KOPT-K1 (cell line): ENCODE measurements at regions not wholly inside any gene's neighbourhood (a gene's known extent, or its start where the extent isn't known, plus 50 kb on each side); places are given as distances from the start of the nearest gene placed in this dataset.

Source experiments
- H3K27ac ChIP-seq: fragments of 200-600 bp; sonication (generic); 2 replicates; pipeline ENCODE4 v1.5.1; 2016; ENCODE audit warnings: antibody characterized with exemption, mild to moderate bottlenecking, low read depth, low read length; ENCODE audit not compliant: poor library complexity, severe bottlenecking
- H3K36me3 ChIP-seq: fragments of 200-600 bp; sonication (generic); 2 replicates; pipeline ENCODE4 v1.5.1; 2017; ENCODE audit warnings: antibody characterized with exemption, mild to moderate bottlenecking, low read length, moderate library complexity; ENCODE audit not compliant: insufficient read depth
- H3K9me3 ChIP-seq: fragments of 200-600 bp; sonication (generic); 2 replicates; pipeline ENCODE4 v1.5.1; 2017; ENCODE audit warnings: antibody characterized with exemption, low read length, mild to moderate bottlenecking; ENCODE audit not compliant: insufficient read depth, poor library complexity, severe bottlenecking

GRCh38 chr2:128390991-128391630 lies 72.4 kb upstream of the HS6ST1 start:
- no peaks in the 10 kb centered on the region for H3K36me3 ChIP-seq
- H3K9me3 ChIP-seq = no peaks in the 10 kb centered on the region
- H3K27ac ChIP-seq = no peak overlapping the region

- Histone ChIP-seq H3K36me3 (no peaks in the 10 kb centered on the region), H3K9me3 (no peaks in the 10 kb centered on the region), H3K27ac (no peak overlapping the region)
Observed at GRCh38 chr2:128391679-128392078, 73.0 kb upstream of the HS6ST1 start.

- no peak overlapping the region for H3K27ac ChIP-seq
- H3K9me3 ChIP-seq = no peaks in the 10 kb centered on the region
- H3K36me3 ChIP-seq = no peaks in the 10 kb centered on the region
Observed at GRCh38 chr2:128392207-128392606, 73.5 kb upstream of the HS6ST1 start.

- H3K36me3 ChIP-seq = no peaks in the 10 kb centered on the region
- H3K27ac ChIP-seq = no peak overlapping the region
Observed at GRCh38 chr2:128394007-128394730, 75.5 kb upstream of the HS6ST1 start.

GRCh38 chr2:128395196-128395595 lies 76.5 kb upstream of the HS6ST1 start:
- Histone ChIP-seq H3K36me3 (no peaks in the 10 kb centered on the region), H3K9me3 (no peaks in the 10 kb centered on the region), H3K27ac (no peak overlapping the region)

More at GRCh38 chr2:128394007-128394730, 75.5 kb upstream of the HS6ST1 start:
- H3K9me3 ChIP-seq = no peaks in the 10 kb centered on the region

GRCh38 chr2:128395640-128396499 lies 77.2 kb upstream of the HS6ST1 start:
- H3K36me3 ChIP-seq = no peaks in the 10 kb centered on the region
- no peak overlapping the region for H3K27ac ChIP-seq
- H3K9me3 ChIP-seq = no peaks in the 10 kb centered on the region

GRCh38 chr2:128396500-128396891 lies 77.8 kb upstream of the HS6ST1 start:
- Histone ChIP-seq H3K9me3 (no peaks in the 10 kb centered on the region), H3K36me3 (no peaks in the 10 kb centered on the region), H3K27ac (no peak overlapping the region)

- no peak overlapping the region for H3K27ac ChIP-seq
- H3K36me3 ChIP-seq = no peaks in the 10 kb centered on the region
Observed at GRCh38 chr2:128396946-128397345, 78.3 kb upstream of the HS6ST1 start.

GRCh38 chr2:128399256-128399655 lies 80.6 kb upstream of the HS6ST1 start:
- no peaks in the 10 kb centered on the region for H3K9me3 ChIP-seq
- H3K27ac ChIP-seq = no peak overlapping the region
- no peaks in the 10 kb centered on the region for H3K36me3 ChIP-seq

More at GRCh38 chr2:128396946-128397345, 78.3 kb upstream of the HS6ST1 start:
- H3K9me3 ChIP-seq = no peaks in the 10 kb centered on the region

- H3K27ac ChIP-seq = no peak overlapping the region
- H3K36me3 ChIP-seq = no peaks in the 10 kb centered on the region
- H3K9me3 ChIP-seq = no peaks in the 10 kb centered on the region
Observed at GRCh38 chr2:128399690-128400291, 81.1 kb upstream of the HS6ST1 start.

- no peak overlapping the region for H3K27ac ChIP-seq
- H3K36me3 ChIP-seq = no peaks in the 10 kb centered on the region
- H3K9me3 ChIP-seq = no peaks in the 10 kb centered on the region
Observed at GRCh38 chr2:128401680-128402079, 83.0 kb upstream of the HS6ST1 start.

GRCh38 chr2:128402911-128403670 lies 84.4 kb upstream of the HS6ST1 start:
- Histone ChIP-seq H3K36me3 (no peaks in the 10 kb centered on the region), H3K9me3 (no peaks in the 10 kb centered on the region), H3K27ac (no peak overlapping the region)

- Histone ChIP-seq H3K9me3 (no peaks in the 10 kb centered on the region), H3K36me3 (no peaks in the 10 kb centered on the region), H3K27ac (no peak overlapping the region)
Observed at GRCh38 chr2:128403814-128404708, 85.4 kb upstream of the HS6ST1 start.
